OCI-LY3 (cell line): ENCODE measurements at regions not wholly inside any gene's neighbourhood (a gene's known extent, or its start where the extent isn't known, plus 50 kb on each side); places are given as distances from the start of the nearest gene placed in this dataset.

Experiments used
- H2AFZ ChIP-seq: fragments of 200-600, 300-600 bp; shearing (Covaris generic); 2 replicates; pipeline ENCODE4 v1.6.0; 2014; ENCODE audit warnings: antibody characterized with exemption, low read depth, low read length
- H3K27ac ChIP-seq: fragments of 200-600, 300-600 bp; sonication (generic); 2 replicates; pipeline ENCODE4 v1.5.1; 2014; ENCODE audit warnings: mild to moderate bottlenecking, low read length, moderate library complexity, mixed read lengths
- H3K27me3 ChIP-seq: fragments of 200-600, 300-600 bp; sonication (generic); 2 replicates; pipeline ENCODE4 v1.6.1; 2014; ENCODE audit warnings: low read depth, low read length, mixed read lengths
- H3K36me3 ChIP-seq: fragments of 200-600, 300-600 bp; sonication (generic); replicated peaks from 2 replicates; pipeline ENCODE3; 2014; ENCODE audit warnings: low read depth, low read length, mixed read lengths
- H3K4me1 ChIP-seq: fragments of 300-600, 200-600 bp; sonication (generic); 2 replicates; pipeline ENCODE4 v1.6.1; 2014; ENCODE audit warnings: low read length, mixed read lengths
- H3K4me2 ChIP-seq: fragments of 200-600, 300-600 bp; sonication (generic); 2 replicates; pipeline ENCODE4 v1.6.1; 2014; ENCODE audit warnings: low read length, mixed read lengths
- H3K4me3 ChIP-seq: fragments of 300-600, 200-600 bp; sonication (generic); 2 replicates; pipeline ENCODE4 v1.5.1; 2014; ENCODE audit warnings: antibody characterized with exemption, mild to moderate bottlenecking, low read length, moderate library complexity
- H3K79me2 ChIP-seq: fragments of 300-600, 200-600 bp; shearing (Covaris generic); 2 replicates; pipeline ENCODE4 v1.6.1; 2014; ENCODE audit warnings: mild to moderate bottlenecking, low read length, mixed read lengths
- H3K9ac ChIP-seq: fragments of 300-600, 200-600 bp; shearing (Covaris generic); 2 replicates; pipeline ENCODE4 v1.6.0; 2014; ENCODE audit warnings: mild to moderate bottlenecking, low read length, moderate library complexity
- H3K9me3 ChIP-seq: fragments of 200-600, 300-600 bp; shearing (Covaris generic); 2 replicates; pipeline ENCODE4 v1.6.1; 2014; ENCODE audit warnings: low read length, mixed read lengths; ENCODE audit not compliant: insufficient read depth
- H4K20me1 ChIP-seq: fragments of 200-600, 300-600 bp; sonication (generic); 2 replicates; pipeline ENCODE4 v1.6.1; 2016; ENCODE audit warnings: low read length, mixed read lengths; ENCODE audit not compliant: insufficient read depth
- EZH2phosphoT487 ChIP-seq: fragments of 200-600 bp; shearing (Covaris generic); IDR thresholded peaks from 2 replicates; pipeline ENCODE4 v1.6.1; 2018; ENCODE audit warnings: antibody characterized with exemption, mixed run types, low read depth
- TF ChIP-seq, protein P1 (sequence below): fragments of 200-600, 300-600 bp; sonication (generic); IDR thresholded peaks from 2 replicates; pipeline ENCODE4 v1.5.1; 2014; ENCODE audit warnings: antibody characterized with exemption, low read length, low read depth

GRCh38 chr11:70547821-70548670 lies 149.7 kb downstream of the CTTN start:
- H4K20me1 ChIP-seq: no peaks in the 10 kb centered on the region
- H3K9me3 ChIP-seq: no peaks in the 10 kb centered on the region
- H3K27ac ChIP-seq: no peak overlapping the region
- H3K9ac ChIP-seq: no peak overlapping the region
- no peak overlapping the region for H3K4me2 ChIP-seq
- H3K4me1 ChIP-seq: no peaks in the 10 kb centered on the region
- H3K27me3 ChIP-seq: peaks cover 7% of the 10 kb centered on the region; the same call in 1 of the 2 replicates
- H3K4me3 ChIP-seq: no peak overlapping the region
- H2AFZ ChIP-seq: no peak overlapping the region
- no peak for TF ChIP-seq EZH2phosphoT487
- TF ChIP-seq, protein P1, sequence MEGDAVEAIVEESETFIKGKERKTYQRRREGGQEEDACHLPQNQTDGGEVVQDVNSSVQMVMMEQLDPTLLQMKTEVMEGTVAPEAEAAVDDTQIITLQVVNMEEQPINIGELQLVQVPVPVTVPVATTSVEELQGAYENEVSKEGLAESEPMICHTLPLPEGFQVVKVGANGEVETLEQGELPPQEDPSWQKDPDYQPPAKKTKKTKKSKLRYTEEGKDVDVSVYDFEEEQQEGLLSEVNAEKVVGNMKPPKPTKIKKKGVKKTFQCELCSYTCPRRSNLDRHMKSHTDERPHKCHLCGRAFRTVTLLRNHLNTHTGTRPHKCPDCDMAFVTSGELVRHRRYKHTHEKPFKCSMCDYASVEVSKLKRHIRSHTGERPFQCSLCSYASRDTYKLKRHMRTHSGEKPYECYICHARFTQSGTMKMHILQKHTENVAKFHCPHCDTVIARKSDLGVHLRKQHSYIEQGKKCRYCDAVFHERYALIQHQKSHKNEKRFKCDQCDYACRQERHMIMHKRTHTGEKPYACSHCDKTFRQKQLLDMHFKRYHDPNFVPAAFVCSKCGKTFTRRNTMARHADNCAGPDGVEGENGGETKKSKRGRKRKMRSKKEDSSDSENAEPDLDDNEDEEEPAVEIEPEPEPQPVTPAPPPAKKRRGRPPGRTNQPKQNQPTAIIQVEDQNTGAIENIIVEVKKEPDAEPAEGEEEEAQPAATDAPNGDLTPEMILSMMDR: no peak
- H3K36me3 ChIP-seq: no peaks in the 10 kb centered on the region
- H3K79me2 ChIP-seq: no peaks in the 10 kb centered on the region

GRCh38 chr11:70548976-70549375 lies 150.6 kb downstream of the CTTN start:
- H3K4me3 ChIP-seq: no peak overlapping the region
- no peaks in the 10 kb centered on the region for H3K4me1 ChIP-seq
- H4K20me1 ChIP-seq: no peaks in the 10 kb centered on the region
- H3K27me3 ChIP-seq: no peaks in the 10 kb centered on the region
- no peak overlapping the region for H3K27ac ChIP-seq
- H2AFZ ChIP-seq: no peak overlapping the region
- H3K9ac ChIP-seq: no peak overlapping the region
- no peak for TF ChIP-seq EZH2phosphoT487
- TF ChIP-seq, protein P1: no peak
- no peaks in the 10 kb centered on the region for H3K9me3 ChIP-seq
- H3K4me2 ChIP-seq: no peak overlapping the region
- H3K79me2 ChIP-seq: no peaks in the 10 kb centered on the region
- H3K36me3 ChIP-seq: no peaks in the 10 kb centered on the region

DNA sequence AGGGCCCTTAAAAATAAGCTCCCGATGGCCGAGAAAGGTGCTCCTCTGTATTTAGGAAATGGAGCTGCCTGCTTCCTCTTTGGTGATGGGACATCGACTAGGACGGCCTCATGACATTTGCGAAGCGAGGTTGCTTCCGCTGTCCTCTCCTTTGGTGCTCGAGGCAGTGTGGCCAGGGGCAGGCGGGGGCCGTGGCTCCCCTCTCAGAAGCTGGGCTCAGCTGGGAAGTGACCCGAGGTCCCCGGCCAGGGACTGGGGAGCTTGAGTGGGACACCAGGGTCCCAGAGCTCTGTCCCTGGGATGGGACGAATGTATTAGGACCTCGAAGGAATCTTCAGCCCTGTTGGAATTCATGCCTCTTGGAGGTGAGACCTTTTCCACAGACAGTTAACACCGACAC lies 151.1 kb downstream of the CTTN start:
- Histone ChIP-seq H3K4me1 (no peaks in the 10 kb centered on the region), H2AFZ (no peak overlapping the region), H3K36me3 (no peaks in the 10 kb centered on the region), H4K20me1 (no peaks in the 10 kb centered on the region), H3K9me3 (no peaks in the 10 kb centered on the region), H3K4me2 (no peak overlapping the region), H3K79me2 (no peaks in the 10 kb centered on the region), H3K27ac (no peak overlapping the region), H3K27me3 (no peaks in the 10 kb centered on the region), H3K9ac (no peak overlapping the region), H3K4me3 (no peak overlapping the region)
- TF ChIP-seq EZH2phosphoT487: no peak
- TF ChIP-seq, protein P1: no peak

DNA sequence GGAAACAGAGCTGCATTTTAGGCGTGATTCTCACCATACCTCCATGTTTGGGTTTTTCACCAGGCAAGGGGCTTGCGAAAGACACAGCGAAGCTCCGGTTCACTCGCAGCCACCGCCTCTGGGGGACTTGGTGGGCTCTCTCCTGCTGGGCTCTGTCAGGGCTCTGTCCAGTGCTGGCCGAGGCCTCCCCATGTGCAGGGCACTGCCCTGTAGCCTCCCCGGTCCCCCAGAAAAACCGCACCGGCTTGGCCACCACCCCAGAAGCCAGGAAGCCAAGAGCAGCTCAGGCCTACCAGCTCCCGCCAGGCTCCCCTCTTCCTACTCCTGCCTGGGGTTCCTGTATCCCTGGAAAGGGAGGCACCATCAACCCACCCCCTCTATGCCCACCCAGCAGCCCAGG lies 151.5 kb downstream of the CTTN start:
- Histone ChIP-seq H3K9me3 (no peaks in the 10 kb centered on the region), H3K27me3 (no peaks in the 10 kb centered on the region), H4K20me1 (no peaks in the 10 kb centered on the region), H3K4me2 (no peak overlapping the region), H3K79me2 (no peaks in the 10 kb centered on the region), H3K4me1 (no peaks in the 10 kb centered on the region), H2AFZ (no peak overlapping the region), H3K36me3 (no peaks in the 10 kb centered on the region), H3K4me3 (no peak overlapping the region), H3K9ac (no peak overlapping the region), H3K27ac (no peak overlapping the region)
- no peak for TF ChIP-seq EZH2phosphoT487
- TF ChIP-seq, protein P1: no peak
